Motor neuron (in vitro differentiated cells): ENCODE measurements at regions not wholly inside any gene's neighbourhood (a gene's known extent, or its start where the extent isn't known, plus 50 kb on each side); places are given as distances from the start of the nearest gene placed in this dataset.

Source experiments
- ATAC-seq, 8 experiments: fragments of 200-7000 bp; cut with Tn5 transposase; replicated peaks in 6 of 8; 2 replicates each; pipeline ENCODE4 v1.8.0; 2021; ENCODE audit warnings: mild to moderate bottlenecking in 8 of 8, moderate library complexity in 8 of 8
- H3K27ac ChIP-seq, 2 donors: fragments of 250-450 bp; sonication (Bioruptor Pico); 2 replicates each; pipeline ENCODE4 v1.9.0; 2021; ENCODE audit warnings: antibody characterized with exemption in 2 of 2, mild to moderate bottlenecking in 2 of 2, moderate library complexity in 1 of 2
- H3K4me1 ChIP-seq, 2 donors: fragments of 250-450 bp; sonication (Bioruptor Pico); replicated peaks in 1 of 2; 2 replicates each; pipeline ENCODE4 v1.6.1; 2021; ENCODE audit warnings: antibody characterized with exemption in 2 of 2, mild to moderate bottlenecking in 2 of 2, moderate library complexity in 1 of 2
- H3K4me3 ChIP-seq, 5 donors: fragments of 250-450 bp; sonication (Bioruptor Pico); 2 replicates each; pipeline ENCODE4 v1.9.0; 2021; ENCODE audit warnings: antibody characterized with exemption in 5 of 5, mild to moderate bottlenecking in 5 of 5, moderate library complexity in 4 of 5
- WGBS, 10 experiments: fragments of 450-650 bp; shearing (Covaris generic); methylation state at CpG; one replicate each; pipeline ENCODE4 v1.0.0; 2022; 5-methylcytosine and 5-hydroxymethylcytosine counted together
- in situ Hi-C, 9 experiments: fragments of 400-800 bp; cut with MboI; loops; one replicate each; pipeline ENCODE4 v1.15.0; 2021; ENCODE audit warnings: low sequenced_read_pairs in 9 of 9, low pct_unique_long_range_greater_than_20kb in 2 of 9; ENCODE audit not compliant: unreplicated experiment in 9 of 9

DNA sequence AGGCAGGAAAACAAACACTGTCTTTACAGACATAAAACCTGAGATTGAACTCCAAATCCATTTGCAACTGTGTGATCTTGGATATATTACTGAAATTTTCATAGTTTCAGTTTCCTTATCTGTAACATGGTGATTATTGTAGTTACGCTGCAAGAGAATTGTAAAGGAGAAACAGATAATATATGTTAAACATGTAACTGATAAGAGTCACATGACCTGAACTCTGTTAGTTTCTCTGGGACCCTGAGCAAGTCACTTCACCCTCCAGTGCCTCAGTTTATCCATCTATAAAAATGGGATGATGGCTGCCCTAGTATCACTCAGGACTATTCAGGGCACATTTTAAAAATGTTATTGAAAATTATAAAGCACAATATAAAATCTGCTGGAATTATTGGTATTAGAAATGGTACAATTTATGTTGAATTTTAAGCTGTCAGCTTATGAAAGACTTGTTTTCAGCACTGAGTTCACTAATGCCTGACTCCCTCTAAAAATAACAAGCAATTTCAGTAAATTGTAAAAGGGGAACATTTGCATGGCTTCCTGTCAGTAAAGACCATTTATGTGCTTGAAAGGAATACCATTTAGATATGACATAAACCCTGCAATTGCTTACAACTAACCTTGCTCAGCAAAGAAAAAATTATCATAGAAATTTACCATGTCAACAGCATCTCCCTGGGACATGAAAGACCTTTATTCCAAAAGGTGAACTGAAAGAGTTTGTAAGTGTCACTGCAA is 393.5 kb downstream of the RAD51AP2 start:
- Histone ChIP-seq H3K27ac (no peak overlapping the region), H3K4me3 (no peak overlapping the region), H3K4me1 (no peaks in the 10 kb centered on the region)
- ATAC-seq = peak in 2 of 8 experiments; percentile 17 to 29
- in situ Hi-C loops = no loop called here
- WGBS, 10 experiments = 92 to 100% (median 100%) methylated on average over 1 of the region's 1 CpG; no CpG with 5 or more reads in 3 of the 10 experiments

DNA sequence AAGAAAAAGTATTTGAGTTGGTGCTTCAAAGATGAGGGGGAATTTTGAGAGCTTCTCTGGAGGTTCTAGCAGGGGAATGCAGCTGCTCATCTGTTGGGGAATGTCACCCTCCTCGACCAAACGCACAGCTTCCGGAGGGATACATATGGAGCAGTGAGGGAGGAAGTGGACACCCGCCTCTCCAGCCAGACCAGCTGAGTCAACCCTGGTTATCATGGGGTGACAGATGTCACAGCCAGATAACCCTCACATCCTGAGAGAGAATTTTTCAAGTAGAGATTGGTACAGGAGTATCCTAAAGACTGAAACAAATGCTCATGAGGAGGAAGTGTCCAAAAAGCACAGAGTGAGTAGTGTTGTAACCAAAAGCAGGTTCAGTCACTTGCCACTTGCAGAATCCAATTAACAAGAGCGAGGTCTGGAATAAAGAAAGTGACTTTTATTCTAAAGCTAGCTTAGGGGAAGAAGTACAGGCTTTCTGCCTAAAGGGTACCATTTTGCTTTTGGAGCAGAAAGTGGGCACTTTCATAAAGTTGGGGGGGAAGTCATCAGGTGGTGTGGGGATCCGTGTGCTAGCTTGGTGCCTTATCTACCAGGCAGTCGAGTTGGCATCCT is 395.2 kb downstream of the RAD51AP2 start:
- in situ Hi-C loops = no loop called here
- WGBS, 10 experiments = 0 to 90% (median 58%) methylated on average over 1 to 7 of the region's 7 CpGs; no CpG with 5 or more reads in 1 of the 10 experiments
- no peak for ATAC-seq
- Histone ChIP-seq H3K27ac (no peak overlapping the region), H3K4me3 (no peak overlapping the region), H3K4me1 (no peaks in the 10 kb centered on the region)

DNA sequence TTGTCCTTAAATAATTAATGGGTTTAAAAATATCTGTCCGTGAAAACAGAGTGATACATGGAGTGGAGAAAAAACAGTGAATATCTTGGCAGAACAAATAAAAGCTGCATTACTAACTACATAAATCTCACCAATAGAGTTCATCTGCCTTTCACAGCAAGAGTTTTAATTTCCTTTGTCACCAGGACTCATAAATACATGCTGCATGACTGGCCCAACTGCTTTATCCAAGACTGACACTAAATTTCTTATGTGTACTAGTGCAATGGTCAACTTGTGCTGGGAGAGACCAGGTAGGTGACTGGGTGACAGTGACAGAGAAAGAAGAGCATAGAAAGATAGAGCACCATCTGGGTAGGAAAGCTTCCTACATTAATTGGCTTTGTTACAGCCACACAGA is 402.8 kb downstream of the RAD51AP2 start:
- ATAC-seq = peak in 4 of 8 experiments; percentile 65 to 73 (median 68)
- 0 to 88% (median 40%) methylated on average over 1 of the region's 1 CpG; no CpG with 5 or more reads in 1 of the 10 experiments for whole genome bisulfite sequencing, 10 experiments
- H3K27ac ChIP-seq = no peak overlapping the region
- in situ Hi-C loops = no loop called here
- no peak overlapping the region for H3K4me3 ChIP-seq
- H3K4me1 ChIP-seq = peaks cover 0 to 16% of the 10 kb centered on the region in 2 donors

GRCh38 chr2:17115042-17115441 is 403.2 kb downstream of the RAD51AP2 start:
- no peak for ATAC-seq
- whole genome bisulfite sequencing, 10 experiments = 0 to 100% (median 38%) methylated on average over 1 to 2 of the region's 2 CpGs; no CpG with 5 or more reads in 3 of the 10 experiments
- Histone ChIP-seq H3K4me1 (peaks cover 0 to 16% of the 10 kb centered on the region in 2 donors), H3K27ac (no peak overlapping the region), H3K4me3 (no peak overlapping the region)
- in situ Hi-C loops = no loop called here

DNA sequence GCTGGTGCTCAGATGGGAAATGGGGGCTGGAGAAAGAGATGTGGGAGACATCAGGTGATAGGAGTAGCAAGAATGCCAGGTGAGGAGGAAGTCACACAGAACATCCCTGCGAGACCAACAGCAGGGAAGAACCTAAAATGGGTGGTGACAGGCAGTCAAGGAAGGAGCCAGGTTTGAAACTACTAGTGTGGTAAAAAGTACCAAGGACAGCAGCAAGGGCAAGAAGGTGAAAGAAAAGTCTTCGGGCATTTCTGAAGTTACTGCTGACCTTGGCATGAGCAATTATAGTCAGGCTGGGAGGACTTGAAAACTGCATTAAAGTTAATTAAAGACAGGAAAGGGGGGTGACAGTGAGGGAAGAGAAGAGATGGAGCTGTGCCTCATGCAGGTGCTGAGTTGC is 410.4 kb downstream of the RAD51AP2 start:
- ATAC-seq = no peak
- 14 to 100% (median 46%) methylated on average over 1 to 2 of the region's 2 CpGs; no CpG with 5 or more reads in 2 of the 10 experiments for WGBS, 10 experiments
- in situ Hi-C loops = no loop called here

DNA sequence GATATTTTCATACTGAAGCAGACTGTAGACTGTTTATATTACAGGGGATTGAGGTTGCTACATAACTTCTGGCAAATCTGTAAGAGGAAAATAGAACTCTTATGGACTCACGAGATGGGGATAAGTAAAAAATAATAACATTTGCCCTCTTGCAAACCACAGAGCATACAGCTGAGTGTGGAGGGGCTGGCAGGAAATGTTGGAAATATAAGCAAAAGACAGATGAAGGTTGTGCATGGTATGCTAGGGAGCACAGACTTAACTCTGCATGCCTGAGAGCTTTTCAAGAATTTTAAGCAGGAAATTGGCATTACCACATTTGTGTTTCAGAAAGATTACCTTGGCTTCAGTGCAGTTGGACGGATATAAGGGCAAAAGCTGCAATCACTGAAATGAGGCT is 411.1 kb downstream of the RAD51AP2 start:
- no peak for ATAC-seq
- Histone ChIP-seq H3K4me1 (peaks cover 0 to 7% of the 10 kb centered on the region in 2 donors), H3K27ac (no peak overlapping the region), H3K4me3 (no peak overlapping the region)
- in situ Hi-C loops = no loop called here
- 10 to 100% (median 56%) methylated on average over 2 of the region's 2 CpGs; no CpG with 5 or more reads in 1 of the 10 experiments for WGBS, 10 experiments

More for the DNA sequence above, 410.4 kb downstream of the RAD51AP2 start:
- H3K27ac ChIP-seq = no peak overlapping the region
- H3K4me1 ChIP-seq = peaks cover 0 to 7% of the 10 kb centered on the region in 2 donors
- no peak overlapping the region for H3K4me3 ChIP-seq

- no peaks in the 10 kb centered on the region for H3K4me1 ChIP-seq
- no peak for ATAC-seq
- in situ Hi-C loops = no loop called here
- WGBS, 10 experiments = 0 to 100% (median 80%) methylated on average over 1 of the region's 1 CpG; no CpG with 5 or more reads in 3 of the 10 experiments
- H3K4me3 ChIP-seq = no peak overlapping the region
- H3K27ac ChIP-seq = no peak overlapping the region
Observed at GRCh38 chr2:17106418-17106817, 411.8 kb downstream of the RAD51AP2 start.

GRCh38 chr2:17104454-17104853 is 413.8 kb downstream of the RAD51AP2 start:
- Histone ChIP-seq H3K27ac (no peak overlapping the region), H3K4me3 (no peak overlapping the region), H3K4me1 (no peaks in the 10 kb centered on the region)
- no peak for ATAC-seq
- in situ Hi-C loops = no loop called here

- in situ Hi-C loops = no loop called here
- Histone ChIP-seq H3K4me3 (no peak overlapping the region), H3K4me1 (no peaks in the 10 kb centered on the region), H3K27ac (no peak overlapping the region)
- no peak for ATAC-seq
- 20 to 100% (median 80%) methylated on average over 1 to 4 of the region's 4 CpGs; no CpG with 5 or more reads in 2 of the 10 experiments for WGBS, 10 experiments
Observed at GRCh38 chr2:17101596-17101995, 416.6 kb downstream of the RAD51AP2 start.

GRCh38 chr2:17101091-17101490 is 417.1 kb downstream of the RAD51AP2 start:
- H3K4me1 ChIP-seq = no peaks in the 10 kb centered on the region
- no peak overlapping the region for H3K4me3 ChIP-seq
- no peak overlapping the region for H3K27ac ChIP-seq
- in situ Hi-C loops = no loop called here
- no peak for ATAC-seq
- WGBS, 10 experiments = 0 to 75% (median 40%) methylated on average over 1 of the region's 1 CpG; no CpG with 5 or more reads in 4 of the 10 experiments

GRCh38 chr2:17095340-17095739 is 422.9 kb downstream of the RAD51AP2 start:
- 0 to 100% (median 82%) methylated on average over 1 to 2 of the region's 2 CpGs; no CpG with 5 or more reads in 1 of the 10 experiments for WGBS, 10 experiments
- in situ Hi-C loops = no loop called here
- Histone ChIP-seq H3K4me3 (no peak overlapping the region), H3K27ac (no peak overlapping the region), H3K4me1 (no peaks in the 10 kb centered on the region)
- no peak for ATAC-seq

- 0 to 88% (median 44%) methylated on average over 1 of the region's 1 CpG; no CpG with 5 or more reads in 3 of the 10 experiments for WGBS, 10 experiments
- H3K4me3 ChIP-seq = no peak overlapping the region
- H3K27ac ChIP-seq = no peak overlapping the region
Observed at GRCh38 chr2:17093712-17094111, 424.5 kb downstream of the RAD51AP2 start.

DNA sequence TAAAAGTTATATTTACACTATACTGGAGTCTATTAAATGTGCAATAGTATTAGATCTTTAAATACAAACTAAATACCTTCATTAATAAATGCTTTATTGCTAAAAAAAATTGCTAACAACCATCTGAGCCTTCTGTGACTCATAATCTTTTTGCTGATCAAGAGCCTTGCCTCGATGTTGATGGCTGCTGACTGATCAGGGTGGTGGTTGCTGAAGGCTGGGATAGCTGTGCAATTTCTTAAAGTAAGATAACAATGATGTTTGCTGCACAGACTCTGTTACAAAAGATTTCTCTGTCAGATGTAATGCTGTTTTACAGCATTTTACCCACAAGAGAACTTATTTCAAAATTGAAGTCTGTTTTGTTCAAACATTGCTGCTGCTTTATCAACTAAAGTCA is 421.4 kb upstream of the CYRIA start:
- WGBS, 10 experiments = 0 to 100% (median 57%) methylated on average over 1 of the region's 1 CpG; no CpG with 5 or more reads in 2 of the 10 experiments
- no peak for ATAC-seq
- in situ Hi-C loops = no loop called here

More at GRCh38 chr2:17093712-17094111, 424.5 kb downstream of the RAD51AP2 start:
- H3K4me1 ChIP-seq = peaks cover 0 to 11% of the 10 kb centered on the region in 2 donors
- in situ Hi-C loops = no loop called here
- ATAC-seq = peak in 3 of 8 experiments; percentile 44 to 84 (median 45)

More for the DNA sequence above, 421.4 kb upstream of the CYRIA start:
- Histone ChIP-seq H3K27ac (no peak overlapping the region), H3K4me3 (no peak overlapping the region), H3K4me1 (peaks cover 3 to 16% of the 10 kb centered on the region in 2 donors)
